ENCODE measurements at regions not wholly inside any gene's neighbourhood (a gene's known extent, or its start where the extent isn't known, plus 50 kb on each side); places are given as distances from the start of the nearest gene placed in this dataset.

GRCh38 chr11:103659743-103660142, 376.7 kb upstream of the DDI1 start:
- no peak for TF ChIP-seq EZH2 (IDR thresholded peaks at IDR 0.05; ENCODE audit: low read length, unreplicated experiment)
- TF ChIP-seq CTCF (conservative IDR thresholded peaks at IDR 0.05; ENCODE audit: low read depth, low read length), result no peak
